ENCODE measurements at regions not wholly inside any gene's neighbourhood (a gene's known extent, or its start where the extent isn't known, plus 50 kb on each side); places are given as distances from the start of the nearest gene placed in this dataset.
A peak's percentile ranks its signal among the peaks of the same experiment; 100 is the strongest.

DNA sequence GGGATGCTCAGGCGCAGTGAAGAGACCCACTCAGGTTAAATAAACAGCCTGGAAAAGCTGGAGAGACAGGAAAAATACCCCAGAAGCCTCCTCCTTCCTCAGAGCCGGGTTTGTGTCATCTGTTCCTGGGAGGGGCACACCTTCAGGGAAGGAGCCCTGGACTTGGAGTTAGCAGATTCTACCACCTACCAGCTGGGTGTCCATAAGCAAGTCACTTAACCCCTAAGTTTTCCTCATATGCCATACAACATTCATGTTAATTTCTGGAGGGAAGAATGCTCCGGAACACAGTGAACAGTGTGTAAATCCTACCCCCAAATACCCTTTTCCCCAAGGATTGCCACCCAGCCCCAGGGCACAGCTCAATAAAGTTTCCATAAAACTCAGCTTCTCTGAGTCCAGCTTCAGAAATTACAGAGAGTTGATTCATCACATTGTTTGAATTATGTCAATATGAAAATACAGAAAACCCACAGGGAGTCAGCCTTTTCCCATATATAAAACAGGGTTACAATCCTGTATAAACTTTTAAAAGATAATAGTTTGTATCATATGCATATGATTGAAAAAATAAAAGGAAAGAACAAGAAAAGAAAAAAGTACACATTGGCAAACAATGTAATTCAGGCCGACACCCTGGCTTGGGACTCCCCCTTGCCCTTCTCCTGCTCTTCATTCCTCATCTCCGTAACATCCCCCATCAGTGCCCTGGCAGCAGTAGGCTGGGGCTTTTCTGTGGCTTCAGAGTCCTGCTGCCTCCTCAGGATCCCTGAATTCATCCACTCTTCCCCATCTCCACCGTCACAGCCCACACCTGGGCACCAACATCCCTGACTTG is 291.8 kb upstream of the USP24 start:
- no peak for DNase-seq

DNA sequence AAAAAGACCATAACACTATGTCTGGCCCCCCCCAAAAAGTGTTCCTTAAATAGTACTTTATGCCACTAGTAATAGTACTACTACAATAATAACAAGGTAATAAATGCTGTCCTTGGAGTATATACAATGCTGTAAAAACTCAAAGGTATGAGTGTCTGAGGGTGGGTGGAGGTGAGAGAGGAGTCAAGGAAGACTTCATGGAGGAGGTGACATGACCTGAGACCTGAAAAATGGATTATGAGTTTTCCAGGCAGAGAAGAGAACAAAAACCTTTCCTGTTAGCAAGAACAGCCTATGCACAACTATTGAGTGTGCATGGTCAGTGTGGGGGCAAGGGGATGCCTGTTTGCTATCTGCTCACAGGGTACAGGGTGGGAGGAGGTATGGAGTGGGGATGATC is 290.2 kb upstream of the USP24 start:
- no peak for DNase-seq

DNA sequence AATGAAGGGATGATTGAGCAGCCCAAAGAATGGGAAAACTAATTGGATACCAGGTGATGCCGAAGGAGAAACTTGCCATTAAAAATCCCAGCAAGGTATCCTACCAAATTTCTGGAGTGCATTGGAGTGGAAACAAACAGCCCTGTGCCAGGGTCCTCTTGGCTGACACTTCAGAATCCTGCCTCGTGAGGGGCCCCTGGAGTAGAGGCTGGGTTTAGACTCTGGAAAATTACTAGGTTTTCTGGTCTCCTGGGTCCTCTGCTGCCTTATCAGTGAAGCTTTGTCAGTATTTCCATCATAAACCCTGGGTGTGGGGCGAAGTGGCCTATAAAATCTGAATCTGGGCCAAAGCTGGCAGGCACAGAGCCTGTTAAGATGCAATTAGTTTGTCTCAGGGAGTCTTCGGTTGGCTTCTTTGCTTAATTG is 289.2 kb upstream of the USP24 start:
- DNase-seq = no peak

DNA sequence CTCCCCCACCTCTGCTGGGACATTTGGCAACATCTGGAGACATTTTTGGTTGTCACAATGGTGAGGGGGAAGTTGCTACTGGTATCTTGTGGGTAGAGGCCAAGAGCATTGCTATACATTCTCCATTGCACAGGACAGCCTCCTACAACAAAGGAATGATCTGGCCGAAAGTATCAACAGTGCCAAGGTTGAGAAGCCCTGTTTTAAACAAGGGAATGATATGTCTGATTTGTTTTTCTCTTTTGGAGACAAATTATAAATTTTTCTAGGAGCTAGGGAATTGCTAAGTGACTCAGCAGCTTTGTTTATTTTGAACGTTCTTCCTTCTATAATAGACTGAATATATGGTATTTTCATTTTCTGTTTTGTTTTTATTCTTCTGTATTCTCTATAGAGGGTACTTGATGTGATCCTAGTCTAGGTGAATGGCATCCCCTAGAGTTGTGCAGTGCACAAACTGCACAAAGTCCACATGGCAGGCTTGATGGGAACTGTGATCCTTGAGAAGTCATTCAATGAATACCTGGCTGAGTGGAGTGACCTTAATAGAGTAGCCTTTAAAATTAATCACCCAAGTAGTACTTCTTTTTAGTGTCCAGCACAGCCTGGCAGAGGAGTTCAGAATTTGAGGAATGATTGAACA is 288.6 kb upstream of the USP24 start:
- no peak for DNase-seq

DNA sequence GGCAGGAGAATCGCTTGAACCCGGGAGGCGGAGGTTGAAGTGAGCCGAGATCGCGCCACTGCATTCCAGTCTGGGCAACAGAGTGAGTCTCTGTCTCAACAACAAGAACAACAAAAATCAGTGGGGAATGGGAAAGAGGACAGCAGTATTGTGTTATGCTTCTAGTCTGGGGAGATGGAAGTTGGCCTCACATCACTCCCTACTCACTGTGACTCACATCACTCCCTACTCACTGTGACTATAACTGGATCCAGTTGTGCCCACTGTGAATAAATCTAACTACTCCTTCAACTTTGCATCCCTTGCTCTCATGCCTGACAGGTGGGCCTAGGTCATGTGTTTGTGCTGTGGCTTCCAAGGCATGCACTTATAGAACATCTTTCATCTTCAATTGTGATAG is 285.4 kb upstream of the USP24 start:
- DNase-seq = no peak

DNA sequence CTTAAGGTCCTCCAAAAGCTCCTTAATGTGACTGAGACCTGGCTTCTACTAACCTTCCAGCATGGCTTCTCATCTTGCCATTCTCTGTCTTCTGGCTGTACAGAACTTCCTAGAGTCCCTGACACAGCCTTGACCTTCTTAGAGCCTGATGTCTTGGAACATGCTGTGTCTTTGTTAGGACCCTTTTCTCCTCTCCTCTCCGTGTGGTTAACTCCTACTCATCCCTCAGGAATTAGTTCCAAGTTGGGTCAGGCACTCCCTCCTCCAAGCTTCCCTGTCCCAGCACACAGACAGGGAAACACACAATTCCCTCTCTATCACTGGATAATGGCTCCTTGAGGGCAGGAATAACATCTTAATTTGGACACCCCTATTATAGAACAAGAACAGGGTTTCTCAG is 275.4 kb upstream of the USP24 start:
- DNase-seq = no peak

DNA sequence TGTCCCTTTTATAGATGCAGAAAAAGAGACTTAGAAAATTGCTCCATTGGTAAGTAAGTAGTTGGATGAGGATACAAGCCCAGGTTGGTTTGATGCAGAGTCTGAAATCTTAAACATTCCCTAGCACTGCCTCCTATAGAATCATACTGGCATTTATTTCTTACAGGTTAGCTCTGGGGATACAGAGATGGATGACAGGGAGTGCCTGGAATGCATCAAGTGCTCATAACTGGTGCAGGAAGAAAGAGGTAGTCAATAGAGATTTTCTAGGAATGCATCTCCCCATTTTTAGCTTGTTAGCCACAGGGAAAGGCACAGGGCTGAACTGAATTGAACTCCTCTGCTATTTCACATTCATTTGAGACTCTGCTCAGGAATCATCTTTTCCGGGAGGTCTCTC is 269.0 kb upstream of the USP24 start:
- no peak for DNase-seq

DNA sequence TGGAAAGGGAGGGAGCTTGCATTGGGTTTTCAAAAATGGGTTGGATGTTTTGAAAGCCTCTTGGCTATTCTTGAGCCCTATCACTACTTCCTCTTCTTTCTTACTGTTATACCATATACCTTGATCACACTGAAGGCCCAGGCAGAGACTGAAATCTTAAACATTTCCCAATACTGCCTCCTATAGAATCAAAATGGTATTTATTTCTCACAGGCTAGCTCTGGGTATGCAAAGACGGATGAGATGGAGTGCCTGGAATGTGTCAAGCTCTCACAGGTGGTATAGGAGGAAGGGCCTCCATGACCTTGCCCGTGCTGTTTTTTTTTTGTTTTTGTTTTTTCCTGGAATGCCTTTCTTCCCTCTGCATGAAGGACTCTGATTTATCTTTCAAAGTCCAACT is 268.4 kb upstream of the USP24 start:
- no peak for DNase-seq

DNA sequence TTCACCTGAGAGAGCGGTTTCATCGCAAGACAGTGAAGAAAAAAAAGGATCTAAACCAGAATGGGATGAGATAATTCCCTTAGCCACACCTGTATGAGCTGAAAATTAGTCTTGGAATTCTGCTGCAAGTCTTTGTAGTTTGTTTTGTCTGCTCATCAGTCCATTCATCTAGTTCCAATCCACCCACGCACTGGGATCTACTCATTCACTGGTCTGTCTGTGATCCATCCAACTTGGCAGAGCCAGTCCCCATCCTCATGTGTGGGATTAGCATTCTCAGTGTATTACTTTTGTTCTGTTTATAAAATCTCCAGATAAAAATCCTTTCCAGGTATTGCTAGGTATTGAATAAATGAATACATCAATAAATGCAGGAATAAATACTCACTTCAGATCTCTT is 266.5 kb upstream of the USP24 start:
- no peak for DNase-seq

DNA sequence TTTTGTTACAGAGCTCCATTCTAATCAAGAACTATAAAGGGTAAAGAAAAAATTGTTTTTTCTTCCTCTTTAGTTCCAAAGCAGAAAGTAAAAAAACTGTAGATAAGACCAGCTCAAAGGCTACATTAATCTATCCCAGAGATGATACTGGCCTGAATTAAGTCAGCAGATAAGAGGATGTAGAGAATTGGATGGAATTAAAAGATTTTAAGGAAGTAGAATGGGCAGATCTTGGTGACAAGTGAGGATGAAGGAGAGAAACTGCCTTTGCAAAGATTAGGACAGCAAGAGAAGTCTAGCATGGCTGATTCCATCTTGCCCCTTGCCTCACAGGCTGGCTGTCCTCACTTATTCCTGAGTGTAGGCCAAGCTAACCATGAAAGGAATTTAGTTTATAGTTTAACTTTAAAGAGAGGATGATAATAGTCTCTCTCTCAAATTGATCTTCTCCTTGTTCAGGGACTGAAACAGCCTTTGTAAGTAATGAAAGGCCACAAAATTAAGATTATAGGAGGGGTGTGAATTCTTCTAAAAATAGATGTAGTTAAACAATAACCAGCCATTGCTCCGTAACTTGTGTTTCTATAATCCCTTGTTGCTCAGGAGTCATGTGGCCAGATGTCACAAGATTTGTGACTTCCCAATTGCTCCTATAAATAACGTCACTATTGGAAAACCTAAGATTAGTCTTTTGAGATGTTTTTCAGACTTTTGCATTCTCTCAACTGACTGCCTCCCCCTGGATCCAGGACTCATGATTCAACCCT is 265.0 kb upstream of the USP24 start:
- DNase-seq = no peak

DNA sequence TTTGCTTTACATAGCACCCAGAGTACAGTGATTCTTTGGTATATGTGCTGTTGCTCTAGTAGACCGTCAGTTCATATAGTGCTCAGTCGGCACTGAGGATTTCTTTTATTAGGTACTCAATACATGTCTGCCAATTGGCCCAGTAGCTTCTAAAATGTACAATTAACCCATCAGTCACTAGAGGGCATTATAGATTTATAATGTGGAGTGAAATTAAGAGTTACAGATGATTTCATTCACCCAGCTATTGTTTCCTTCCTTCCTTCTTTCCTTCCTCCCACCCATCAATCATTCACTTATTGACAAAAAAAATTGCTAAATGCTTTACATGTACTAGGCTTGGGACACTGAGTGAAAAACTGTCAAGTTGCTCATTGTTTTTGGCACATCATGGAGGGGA is 263.6 kb upstream of the USP24 start:
- DNase-seq = no peak

DNA sequence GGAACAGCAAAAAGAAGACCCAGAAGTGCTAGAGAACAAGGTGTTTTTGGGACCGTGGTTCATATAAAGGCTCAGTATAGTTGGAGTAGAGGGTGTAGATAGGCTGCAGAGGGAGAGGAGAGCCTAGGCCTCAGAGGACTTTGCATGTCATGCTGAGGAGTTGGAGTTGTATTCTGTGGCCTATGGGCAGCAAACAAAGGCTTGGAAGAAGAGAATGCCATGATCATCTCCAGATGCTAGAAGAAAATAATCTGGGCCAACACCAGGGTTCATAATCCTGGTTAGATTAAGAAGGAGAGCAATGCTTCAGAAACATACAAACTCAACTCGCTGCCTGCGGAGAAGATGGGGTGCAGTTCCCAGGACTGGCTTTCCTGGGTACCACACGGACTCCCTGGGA is 262.8 kb upstream of the USP24 start:
- DNase-seq = no peak

DNA sequence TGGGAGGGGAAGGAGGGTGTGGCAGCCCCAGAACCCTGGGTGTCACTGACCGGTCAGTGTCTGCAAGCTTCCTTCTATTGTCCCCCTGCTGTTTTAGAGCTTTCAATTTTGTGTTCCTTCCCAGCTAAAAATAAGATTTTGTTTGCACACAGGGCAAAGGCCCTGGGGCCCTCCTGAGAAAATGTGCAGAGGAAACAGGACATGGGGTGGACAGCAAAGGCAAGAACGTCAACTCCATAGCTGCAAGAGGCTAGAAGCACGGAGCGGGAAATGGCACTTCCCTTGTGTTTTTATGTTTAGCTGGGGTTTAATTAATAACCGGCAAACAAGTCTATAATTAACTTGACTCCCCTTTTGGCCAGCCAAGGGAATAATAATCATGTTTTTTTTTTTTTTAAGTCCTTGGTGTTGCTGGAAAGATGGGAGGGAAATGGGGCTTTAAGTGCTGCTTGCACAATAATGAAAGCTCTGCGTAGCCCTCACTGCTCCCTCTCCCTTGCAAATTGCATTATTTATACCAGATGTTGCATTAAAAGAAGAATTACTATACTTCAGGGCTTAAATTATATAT is 261.4 kb upstream of the USP24 start:
- peak; percentile 3 for DNase-seq

DNA sequence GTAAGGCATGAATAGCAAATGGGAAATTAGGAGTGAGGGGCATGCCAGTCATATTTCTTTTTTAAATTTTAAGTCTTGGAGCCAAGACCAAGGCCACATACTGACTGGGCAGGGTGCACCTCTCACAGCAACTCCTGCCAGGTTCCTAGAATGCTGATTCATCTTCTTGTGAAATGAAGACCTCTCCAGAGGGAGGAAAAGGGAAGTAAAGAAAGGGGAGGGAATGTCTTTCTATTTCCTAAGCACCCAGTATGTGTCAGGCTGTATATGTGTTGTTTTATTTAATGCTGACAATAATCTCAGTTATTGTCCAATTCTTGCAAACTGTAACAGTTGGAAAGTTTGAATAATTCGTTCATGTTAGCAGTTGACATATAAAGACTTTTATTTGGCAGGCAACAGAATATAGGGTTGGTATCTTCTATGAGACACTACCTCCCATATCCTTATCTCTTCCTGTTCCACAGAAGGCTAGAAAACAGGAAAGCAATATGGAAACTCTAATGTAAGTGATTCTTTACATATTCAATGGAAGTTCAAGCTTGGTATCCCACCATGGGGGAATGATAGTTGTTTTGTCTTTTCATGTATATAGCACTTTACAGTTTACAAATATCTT is 259.1 kb upstream of the USP24 start:
- DNase-seq = no peak

DNA sequence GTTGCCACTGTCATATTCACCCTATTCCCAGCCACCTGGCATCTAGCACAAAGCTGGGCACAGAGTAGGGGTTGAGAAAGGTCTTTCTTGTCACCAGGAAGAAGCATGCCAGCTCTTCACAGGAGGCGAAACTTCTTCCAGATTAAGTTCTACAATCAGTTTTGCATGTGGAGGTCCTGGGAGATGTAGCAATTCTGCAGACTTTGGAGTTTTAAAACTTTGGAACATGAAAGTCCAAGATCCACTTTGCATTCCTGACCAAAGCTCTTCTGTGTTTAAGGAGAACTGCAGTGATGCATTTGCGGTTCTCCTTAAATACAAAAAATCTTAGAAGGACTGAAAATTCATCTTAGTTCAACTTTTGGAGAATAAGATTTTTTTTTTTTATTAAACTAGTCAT is 258.5 kb upstream of the USP24 start:
- DNase-seq = no peak

DNA sequence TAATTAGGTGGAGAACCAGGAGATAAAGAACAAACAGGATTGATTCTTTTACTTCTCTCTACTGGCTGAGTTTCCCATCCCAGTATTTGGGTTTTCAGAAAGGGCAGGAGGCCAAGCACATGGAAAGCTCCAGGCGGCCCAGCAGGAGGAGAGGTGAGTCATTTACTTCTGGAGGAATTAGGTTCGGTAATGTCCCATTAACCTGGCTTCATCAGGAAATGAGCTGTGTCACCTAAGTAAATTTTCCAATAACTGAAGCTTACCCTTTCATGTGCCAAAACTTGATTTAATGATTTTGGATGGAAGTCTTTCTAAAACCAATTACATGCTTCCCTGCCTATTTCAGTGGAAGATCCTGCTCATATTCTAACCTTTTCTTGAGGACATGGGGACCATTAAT is 257.6 kb upstream of the USP24 start:
- DNase-seq = no peak

DNA sequence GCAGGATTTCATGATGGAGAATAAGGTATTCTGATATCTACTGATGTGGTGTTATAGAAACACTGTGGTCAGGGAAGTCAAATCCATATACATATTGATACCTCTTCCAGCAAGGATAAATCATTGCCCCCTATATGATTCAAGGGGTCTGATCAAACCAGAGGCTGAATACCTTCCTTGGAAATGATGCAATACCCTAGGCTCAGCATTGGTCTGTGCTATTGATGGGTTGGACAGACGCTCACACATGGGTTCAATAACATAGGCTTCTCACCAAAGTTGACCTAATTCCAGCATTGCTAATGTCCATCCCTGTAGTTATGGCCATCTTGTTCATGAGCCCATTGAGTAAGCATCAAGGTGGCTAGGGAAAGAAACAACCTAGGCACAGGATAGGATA is 257.0 kb upstream of the USP24 start:
- DNase-seq = no peak

DNA sequence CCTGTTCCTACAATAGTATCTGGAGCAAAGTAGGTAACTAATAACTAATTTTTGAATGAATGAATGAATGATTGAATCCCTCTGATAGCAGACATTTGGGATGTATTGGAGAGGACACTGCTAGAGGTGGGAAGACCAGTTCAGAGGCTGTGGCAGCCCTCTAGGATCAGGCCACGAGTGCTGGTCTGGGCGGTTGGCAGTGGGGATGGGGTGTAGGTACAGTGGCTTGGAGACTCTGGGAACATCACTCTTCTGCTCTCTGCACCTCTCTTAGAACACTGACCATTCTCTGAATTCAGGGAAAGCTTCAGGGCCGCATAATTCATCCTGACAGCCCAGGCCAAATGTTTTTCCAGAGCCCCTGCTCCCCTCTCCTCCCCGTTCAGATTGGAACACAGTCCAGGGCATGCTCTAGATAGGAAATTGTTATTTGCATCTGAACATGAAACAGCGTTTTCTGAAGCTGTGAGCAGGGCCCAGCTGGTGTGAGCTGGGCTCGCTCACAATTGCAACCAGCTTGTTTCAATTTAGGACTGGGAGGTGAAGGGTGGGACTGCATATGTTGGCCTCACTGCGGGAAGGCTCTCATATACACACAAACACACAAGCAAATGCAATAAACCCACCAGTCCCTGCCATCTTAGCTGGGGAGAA is 253.1 kb upstream of the USP24 start:
- DNase-seq = no peak

DNA sequence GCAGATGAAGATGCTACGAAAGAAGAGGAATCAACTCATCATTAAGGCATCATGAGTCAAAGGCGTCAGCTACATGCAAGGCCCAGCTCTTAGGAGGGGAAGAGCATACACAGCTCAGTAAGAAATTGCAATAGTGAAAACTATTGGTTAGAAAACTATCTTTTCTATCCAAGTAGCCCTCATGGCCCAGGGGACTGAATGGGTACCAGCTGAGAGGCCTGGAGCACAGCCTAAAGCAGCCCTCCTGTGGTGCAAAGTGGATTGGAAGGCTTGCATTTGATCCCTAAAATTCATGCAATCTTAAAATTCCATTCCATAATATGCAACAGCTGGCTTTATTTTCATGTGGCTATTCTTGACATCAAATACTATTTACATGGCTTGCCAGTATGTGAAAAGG is 251.8 kb upstream of the USP24 start:
- no peak for DNase-seq

DNA sequence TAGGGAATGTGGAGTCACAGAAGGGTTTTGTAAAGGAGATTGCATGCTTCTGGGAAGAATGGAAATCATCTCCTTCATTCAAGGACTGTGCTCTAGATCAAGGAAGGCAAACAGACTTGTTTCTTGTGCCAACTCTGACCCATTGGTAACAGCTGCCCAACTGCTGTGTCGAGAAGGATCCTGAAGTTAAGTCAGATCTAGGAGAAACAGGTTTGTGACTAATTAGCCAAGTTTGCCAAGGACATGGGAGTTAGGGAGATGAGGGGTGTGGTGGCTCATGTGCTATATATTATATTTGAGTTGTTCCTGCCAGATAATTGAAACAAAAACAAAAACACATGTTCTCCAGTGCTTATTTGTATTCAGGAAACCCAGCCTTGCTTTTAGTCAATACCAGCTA is 251.2 kb upstream of the USP24 start:
- DNase-seq = no peak

DNA sequence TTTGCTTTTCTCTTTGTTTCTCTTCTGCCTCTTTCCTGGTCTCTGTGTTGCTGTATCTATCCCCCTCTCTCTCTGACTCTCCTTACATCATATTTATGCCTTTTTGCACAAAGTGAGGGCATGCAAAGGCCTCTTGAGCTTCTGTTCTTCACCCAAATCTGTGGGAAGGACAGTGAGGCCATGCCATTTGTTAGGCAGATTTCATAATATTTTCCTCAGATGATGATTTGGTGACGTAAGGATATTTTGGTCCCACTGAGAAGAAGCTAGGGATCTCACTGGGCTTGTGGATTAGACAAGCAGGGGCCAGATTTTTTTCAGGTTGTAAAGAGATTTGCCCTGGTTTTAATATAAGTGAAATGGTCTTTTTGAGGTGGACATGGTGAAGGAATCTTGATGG is 249.4 kb upstream of the USP24 start:
- no peak for DNase-seq

DNA sequence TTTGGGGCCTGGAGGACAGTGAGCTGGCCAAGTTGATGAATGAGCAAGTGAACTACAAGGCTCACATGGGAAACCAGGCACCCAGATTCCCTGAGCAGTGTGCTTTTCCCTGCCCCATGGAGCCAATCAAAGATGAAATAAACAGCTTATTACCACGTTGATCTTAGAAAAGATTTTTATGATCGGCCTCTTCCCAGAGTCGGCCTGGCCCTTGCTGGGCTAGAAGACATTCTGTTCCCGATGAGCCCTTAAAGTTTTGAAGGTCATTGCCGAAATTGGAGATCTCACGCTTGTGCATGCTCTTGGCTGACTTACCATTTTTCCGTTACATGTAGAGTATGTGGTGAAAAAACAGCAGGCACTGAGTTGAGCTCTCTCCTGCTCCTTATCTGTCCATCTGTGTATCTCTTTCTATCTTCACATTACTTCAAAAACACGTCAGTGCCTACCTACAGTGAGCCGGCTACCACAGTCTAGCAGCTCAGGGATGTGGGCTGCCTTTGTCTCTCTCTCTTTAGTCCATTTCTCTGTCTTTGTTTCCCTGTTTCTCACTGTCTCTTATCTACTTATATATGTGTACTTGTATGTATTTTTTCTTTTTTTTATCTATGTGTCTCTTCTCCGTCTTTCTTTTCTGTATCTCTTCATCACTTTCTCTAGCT is 248.8 kb upstream of the USP24 start:
- DNase-seq = no peak
